Retinal pigment epithelial cell (primary cell): ENCODE measurements at regions not wholly inside any gene's neighbourhood (a gene's known extent, or its start where the extent isn't known, plus 50 kb on each side); places are given as distances from the start of the nearest gene placed in this dataset.
A peak's percentile ranks its signal among the peaks of the same experiment; 100 is the strongest.

ENCODE experiments used
- DNase-seq: peaks from one replicate; pipeline ENCODE4 v3.0.0-alpha.2; 2010; ENCODE audit warnings: low read depth
- H3K4me3 ChIP-seq: 2 replicates; pipeline ENCODE4 v1.5.1; 2011; ENCODE audit warnings: mild to moderate bottlenecking, low read length, control low read depth, moderate library complexity
- TF ChIP-seq, protein P1 (sequence below): conservative IDR thresholded peaks from 2 replicates; pipeline ENCODE4 v1.5.1; 2011; ENCODE audit warnings: low read depth, low read length, control low read depth, inconsistent platforms

DNA sequence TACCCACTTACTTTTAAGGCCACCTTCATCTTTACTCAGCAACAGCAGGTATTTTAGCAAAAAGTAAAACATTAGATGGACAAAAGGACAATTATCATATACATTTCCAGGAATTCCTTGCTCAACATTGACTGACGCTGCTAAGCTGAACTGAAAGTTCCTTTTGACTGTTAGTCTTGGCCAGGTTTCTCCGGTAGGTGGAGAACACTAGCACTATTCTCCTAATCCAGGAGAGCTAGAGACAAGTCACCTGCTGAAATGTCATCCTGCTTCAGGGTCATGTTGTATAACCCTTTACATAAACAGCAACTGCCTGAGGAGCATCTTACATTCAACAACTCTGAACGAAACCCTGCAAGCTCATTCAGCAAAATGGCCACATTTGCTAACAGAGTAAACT, 109.0 kb upstream of the ESRRG start:
- TF ChIP-seq, protein P1, sequence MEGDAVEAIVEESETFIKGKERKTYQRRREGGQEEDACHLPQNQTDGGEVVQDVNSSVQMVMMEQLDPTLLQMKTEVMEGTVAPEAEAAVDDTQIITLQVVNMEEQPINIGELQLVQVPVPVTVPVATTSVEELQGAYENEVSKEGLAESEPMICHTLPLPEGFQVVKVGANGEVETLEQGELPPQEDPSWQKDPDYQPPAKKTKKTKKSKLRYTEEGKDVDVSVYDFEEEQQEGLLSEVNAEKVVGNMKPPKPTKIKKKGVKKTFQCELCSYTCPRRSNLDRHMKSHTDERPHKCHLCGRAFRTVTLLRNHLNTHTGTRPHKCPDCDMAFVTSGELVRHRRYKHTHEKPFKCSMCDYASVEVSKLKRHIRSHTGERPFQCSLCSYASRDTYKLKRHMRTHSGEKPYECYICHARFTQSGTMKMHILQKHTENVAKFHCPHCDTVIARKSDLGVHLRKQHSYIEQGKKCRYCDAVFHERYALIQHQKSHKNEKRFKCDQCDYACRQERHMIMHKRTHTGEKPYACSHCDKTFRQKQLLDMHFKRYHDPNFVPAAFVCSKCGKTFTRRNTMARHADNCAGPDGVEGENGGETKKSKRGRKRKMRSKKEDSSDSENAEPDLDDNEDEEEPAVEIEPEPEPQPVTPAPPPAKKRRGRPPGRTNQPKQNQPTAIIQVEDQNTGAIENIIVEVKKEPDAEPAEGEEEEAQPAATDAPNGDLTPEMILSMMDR: peak; percentile 18
- H3K4me3 ChIP-seq: no peak overlapping the region
- no peak for DNase-seq

DNA sequence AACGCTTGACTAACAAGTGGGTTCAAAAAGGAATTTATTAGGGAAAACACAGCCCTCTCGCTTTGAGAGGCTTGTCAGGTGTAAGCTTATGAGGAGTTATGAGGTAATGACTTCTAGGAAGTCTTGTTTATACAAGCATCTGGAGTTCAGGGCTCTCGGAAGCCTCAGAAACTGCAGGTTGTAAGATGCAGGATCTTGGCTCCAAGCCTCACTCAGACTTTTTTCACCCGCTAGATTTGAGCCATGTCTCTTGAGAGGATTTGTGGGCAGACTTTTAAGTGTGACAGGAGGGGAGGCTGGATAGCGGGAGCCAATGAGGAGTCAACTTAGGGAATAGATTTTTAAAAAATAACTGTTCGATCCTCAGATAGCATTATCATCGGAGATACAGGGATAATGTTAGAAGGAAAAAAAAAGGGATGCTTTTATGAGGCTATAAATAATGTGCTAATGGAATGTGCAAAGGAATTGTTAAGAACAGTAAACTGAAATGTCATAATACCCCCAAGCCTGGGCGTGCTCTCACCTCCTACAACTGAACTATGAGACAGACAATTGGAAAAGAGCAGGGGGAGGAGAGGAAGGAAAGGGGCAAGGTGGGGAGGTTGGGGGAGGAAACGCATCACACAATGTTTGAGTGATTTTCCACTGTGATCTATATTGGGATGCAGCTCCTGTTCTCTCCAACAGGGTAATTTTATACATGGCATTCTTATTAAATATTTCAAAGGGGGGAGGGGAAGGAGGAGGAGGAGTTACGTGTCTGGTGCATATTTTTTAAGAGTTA, 107.4 kb upstream of the ESRRG start:
- TF ChIP-seq, protein P1: no peak
- H3K4me3 ChIP-seq: no peak overlapping the region
- DNase-seq: no peak

DNA sequence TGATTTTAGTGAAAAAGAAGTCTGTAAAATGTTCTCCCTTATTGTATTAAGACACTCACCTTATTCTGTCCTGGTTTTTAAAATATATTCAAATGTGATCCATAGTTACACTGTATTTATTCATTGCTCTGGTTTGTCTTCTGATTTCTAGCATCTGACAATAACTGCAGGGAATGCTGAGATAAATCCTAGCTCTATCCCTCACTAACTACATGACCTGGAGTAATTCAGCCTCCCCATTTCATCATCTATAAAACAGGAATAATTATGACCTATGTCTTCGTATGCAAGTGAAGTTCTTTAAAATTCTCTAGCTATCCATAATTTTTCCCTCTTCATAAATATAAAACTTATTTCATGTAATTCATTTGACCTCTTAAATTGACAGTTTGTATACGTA, 104.0 kb upstream of the ESRRG start:
- no peak for DNase-seq
- TF ChIP-seq, protein P1: no peak

DNA sequence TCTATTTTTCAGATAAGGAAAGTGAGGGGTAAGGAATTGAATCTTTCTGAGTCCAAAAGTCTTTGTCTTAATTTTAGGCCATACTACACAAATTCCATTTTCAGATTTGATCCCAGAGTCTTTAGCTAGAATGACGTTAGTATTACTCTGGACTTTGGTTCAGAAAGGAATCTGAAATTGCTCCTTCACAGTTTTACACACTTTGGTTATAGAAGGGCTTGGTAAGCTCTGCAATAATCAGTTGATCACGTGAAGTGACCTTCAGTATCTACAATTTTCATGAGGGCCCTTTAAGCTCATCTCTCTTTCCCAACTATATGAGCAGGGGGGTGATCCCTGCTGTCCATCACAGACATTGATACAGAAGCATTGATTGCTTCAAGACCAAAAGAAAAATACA, 103.4 kb upstream of the ESRRG start:
- TF ChIP-seq, protein P1: no peak
- no peak overlapping the region for H3K4me3 ChIP-seq
- DNase-seq: no peak

More for the DNA sequence above, 104.0 kb upstream of the ESRRG start:
- no peak overlapping the region for H3K4me3 ChIP-seq

DNA sequence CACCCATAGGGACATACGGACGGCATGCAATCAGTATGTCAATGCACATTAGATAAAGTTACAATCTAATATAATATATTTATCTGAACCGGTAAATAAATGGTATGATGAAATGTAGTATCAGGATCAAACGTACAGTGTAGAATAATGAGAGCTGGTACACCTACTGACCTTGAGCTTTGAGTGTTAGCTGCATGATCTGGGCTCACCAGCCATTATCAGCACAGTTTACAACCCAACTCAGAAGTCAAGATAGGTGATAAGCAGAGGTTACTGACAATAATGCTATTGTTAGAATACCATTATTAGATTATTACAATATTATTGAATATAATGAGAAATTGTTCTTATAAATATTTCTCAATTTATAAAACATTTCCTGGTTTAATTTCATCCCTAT, 103.0 kb upstream of the ESRRG start:
- TF ChIP-seq, protein P1: no peak
- H3K4me3 ChIP-seq: no peak overlapping the region
- no peak for DNase-seq

DNA sequence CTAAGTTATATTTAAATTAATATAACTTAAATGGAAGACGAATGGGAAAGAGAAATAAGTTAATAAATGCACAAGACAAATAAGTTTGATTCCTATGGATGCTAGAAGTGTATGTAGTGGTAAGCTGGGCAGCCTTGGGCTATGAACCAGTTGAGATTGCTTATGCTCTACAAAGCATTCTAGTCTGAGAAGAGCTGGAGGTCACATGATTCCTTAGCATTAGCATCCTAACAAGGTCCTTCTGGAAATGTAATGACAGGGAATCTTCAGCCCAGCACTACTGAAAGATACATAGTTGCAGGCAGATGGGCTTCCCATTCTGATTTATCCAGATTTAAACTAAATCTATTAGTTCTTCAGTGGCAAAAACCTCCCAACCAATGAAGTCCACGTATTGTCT, 102.3 kb upstream of the ESRRG start:
- TF ChIP-seq, protein P1: no peak
- no peak overlapping the region for H3K4me3 ChIP-seq
- DNase-seq: no peak

DNA sequence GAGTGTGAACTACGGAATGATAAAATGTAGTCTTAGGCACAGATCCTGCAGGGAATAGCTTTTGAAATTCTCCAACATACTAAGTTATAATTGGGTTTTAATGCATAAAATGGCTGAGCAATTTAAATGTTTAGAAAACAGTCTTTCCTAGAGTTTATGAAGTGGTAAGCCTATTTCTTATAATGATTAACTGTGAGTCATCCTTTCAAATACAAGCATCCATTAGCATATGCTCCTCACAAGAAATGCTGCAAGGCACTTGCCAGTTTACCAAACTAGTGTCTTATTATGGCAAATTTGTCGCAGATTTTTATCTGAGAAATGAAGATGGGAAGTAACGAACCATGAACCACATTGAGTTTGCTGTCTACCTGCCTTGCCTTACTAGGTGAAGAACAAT, 101.3 kb upstream of the ESRRG start:
- TF ChIP-seq, protein P1: no peak
- H3K4me3 ChIP-seq: no peak overlapping the region
- DNase-seq: no peak
